HG03103 (cell line): ENCODE measurements at regions not wholly inside any gene's neighbourhood (a gene's known extent, or its start where the extent isn't known, plus 50 kb on each side); places are given as distances from the start of the nearest gene placed in this dataset.
"Not testable (repeated sequence)": the region's sequence is repeated elsewhere in the genome, so short reads cannot be mapped to it uniquely, and the experiment has no call there.

ENCODE experiments used
- ATAC-seq: cut with Tn5 transposase; IDR thresholded peaks from one replicate; pipeline ENCODE4 v1.9.1; 2021; ENCODE audit warnings: low read depth; ENCODE audit not compliant: unreplicated experiment

- not testable (repeated sequence) for ATAC-seq
Observed at GRCh38 chr5:17755406-17755805, 121.1 kb downstream of the TAF11L14 start.

- no peak for ATAC-seq
Observed at GRCh38 chr5:17761326-17761725, 127.1 kb downstream of the TAF11L14 start.

- ATAC-seq, result no peak
Observed at GRCh38 chr5:17763301-17763700, 129.0 kb downstream of the TAF11L14 start.

- ATAC-seq, result no peak
Observed at GRCh38 chr5:17766031-17766430, 131.8 kb downstream of the TAF11L14 start.

DNA sequence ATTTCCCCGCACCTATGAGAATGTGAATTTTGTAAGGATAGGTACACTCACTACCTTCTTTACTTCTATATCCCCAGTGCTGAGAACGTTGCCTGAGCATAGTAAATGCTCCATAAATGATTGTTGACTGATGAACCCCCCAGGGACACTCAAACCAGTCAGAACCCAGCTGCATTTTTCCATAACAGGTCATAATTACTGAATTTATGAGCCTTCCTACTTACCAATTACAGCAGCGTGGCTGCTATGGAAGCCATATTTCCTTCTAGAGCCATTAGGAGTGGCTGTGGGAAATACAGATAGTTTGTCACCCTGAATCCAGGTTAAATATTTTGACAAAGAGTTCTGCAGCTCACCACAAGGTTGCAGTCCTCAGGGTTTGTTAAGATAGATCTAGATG is 135.0 kb downstream of the TAF11L14 start:
- ATAC-seq, result no peak

DNA sequence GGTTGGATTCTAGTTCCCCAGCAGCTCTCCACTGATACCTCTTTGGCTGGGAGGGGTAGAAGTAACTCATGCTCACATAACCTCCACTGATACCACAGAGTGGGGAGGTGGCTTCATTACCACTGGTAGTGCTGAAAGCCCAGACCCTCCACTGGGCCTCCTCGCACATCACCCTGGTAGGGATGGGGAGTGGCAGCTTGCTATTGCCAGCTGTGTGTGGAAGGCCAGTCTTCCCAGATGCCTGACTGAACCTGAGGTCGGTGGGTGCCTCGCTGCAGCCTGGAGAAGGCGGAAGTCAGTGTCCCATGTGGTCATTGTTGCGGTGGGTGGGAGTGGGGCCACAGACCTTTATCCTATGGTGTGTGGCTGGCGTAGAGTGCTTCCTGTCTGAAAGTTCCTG is 138.0 kb downstream of the TAF11L14 start:
- ATAC-seq, result no peak

DNA sequence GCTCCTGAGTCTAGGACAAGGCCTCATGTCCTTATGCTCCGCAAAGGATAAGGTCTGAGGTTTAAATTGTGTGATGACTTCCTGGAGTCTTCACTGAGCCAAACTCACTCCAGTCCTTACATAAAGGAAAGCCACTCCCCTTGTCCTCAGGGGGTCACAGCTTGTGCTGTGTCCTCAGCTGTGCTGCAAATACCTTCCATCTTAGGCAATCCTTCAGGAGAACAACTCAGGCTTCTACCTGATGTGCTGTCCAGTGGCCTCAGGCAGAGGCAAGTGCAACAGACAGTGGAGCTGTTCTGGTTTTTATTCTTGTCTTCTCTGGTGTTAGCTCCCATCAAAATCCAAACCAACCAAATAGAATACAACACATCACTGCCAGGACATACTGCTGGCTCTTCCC is 151.5 kb downstream of the TAF11L14 start:
- ATAC-seq, result no peak

GRCh38 chr5:17788351-17788750 is 154.1 kb downstream of the TAF11L14 start:
- no peak for ATAC-seq

DNA sequence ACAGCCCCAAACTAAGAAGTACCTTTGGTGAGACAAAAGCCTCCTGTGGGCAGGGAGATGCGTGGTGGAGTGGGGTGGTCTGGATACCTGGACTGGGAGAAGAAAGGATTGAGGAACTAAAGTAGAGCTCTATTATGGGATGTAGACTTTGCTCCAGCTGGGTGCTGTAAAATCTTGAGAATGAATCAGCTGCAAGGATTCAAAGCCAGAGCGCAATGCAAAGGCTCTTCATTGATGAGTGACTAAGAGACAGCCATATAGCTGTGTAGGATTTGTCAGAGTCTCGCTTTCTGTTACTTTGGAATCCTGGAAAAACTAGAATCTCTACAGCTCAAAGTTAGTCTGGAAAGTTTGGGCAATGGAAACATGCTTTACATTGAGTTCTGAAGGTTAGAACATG is 159.9 kb downstream of the TAF11L14 start:
- no peak for ATAC-seq

- no peak for ATAC-seq
Observed at GRCh38 chr5:17794815-17795214, 160.6 kb downstream of the TAF11L14 start.

GRCh38 chr5:17796142-17796541 is 161.9 kb downstream of the TAF11L14 start:
- ATAC-seq, result no peak

GRCh38 chr5:17796757-17797396 is 162.6 kb downstream of the TAF11L14 start:
- no peak for ATAC-seq

- ATAC-seq, result no peak
Observed at GRCh38 chr5:17799521-17799920, 165.3 kb downstream of the TAF11L14 start.

DNA sequence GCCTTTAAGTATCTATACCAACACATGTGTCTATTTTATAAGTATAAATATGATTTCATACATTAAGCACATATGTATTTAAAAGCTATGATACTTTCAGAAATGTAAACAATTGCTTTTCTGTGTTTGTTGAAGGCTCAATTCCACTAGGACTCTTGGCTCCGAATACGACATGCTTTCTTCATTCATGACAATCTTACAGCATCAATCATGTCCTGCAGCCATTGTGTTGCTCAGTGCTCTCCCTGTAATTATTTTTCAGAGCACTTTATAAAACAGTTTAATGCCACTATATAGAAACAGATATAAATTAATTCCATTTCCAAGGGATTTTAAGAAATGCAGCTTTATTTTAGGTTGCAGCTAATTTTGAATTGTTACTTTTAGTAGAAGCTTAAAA is 167.3 kb downstream of the TAF11L14 start:
- ATAC-seq, result no peak

- no peak for ATAC-seq
Observed at GRCh38 chr5:17802256-17802655, 168.0 kb downstream of the TAF11L14 start.

DNA sequence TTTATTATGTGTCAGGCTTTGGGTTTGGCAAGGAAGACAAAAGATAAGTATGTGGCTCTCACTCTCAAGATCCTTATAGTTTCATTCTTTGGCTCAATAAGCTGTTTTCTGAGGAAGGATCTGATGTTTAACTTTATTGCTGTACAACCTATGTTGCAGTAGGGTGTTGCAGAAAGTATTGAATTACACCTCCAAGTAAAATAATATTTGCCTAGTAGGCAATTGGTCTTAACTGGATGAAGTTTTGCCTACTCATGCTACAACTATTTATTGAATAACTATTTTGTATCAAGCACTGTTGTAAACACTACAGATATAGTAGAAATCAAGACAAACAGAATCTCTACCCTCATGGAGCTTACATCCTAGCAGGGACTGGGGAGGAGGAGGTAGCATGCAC is 169.7 kb downstream of the TAF11L14 start:
- ATAC-seq, result no peak

DNA sequence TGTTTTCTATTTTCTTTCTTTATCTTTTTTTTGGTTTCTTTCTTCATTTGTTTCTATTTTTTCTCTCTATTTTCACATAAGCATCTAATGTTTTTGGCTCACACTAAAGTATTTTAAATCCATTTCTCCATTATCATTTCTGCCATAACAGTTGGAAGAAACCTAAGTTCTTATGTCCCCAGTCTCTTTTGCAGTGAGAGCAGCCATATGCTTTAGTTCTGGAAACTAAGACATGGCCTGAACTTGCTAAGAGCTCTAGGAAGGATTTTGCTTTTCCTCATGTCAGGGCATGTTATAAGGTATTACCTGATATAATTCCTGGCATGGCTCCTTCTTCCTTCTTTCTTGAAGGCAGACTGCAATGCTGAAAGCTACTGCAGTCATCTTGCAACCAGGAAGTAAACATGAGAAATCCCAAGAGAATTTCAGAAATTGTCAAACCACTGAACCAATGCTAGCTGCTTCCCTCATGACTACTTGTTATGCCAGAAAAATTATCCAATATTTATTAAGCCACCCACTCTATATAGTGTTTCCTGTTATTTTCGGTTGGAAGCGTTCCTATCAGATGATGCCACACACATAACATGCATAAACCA is 171.1 kb downstream of the TAF11L14 start:
- ATAC-seq, result no peak

GRCh38 chr5:17806818-17807468 is 172.7 kb downstream of the TAF11L14 start:
- ATAC-seq, result no peak

DNA sequence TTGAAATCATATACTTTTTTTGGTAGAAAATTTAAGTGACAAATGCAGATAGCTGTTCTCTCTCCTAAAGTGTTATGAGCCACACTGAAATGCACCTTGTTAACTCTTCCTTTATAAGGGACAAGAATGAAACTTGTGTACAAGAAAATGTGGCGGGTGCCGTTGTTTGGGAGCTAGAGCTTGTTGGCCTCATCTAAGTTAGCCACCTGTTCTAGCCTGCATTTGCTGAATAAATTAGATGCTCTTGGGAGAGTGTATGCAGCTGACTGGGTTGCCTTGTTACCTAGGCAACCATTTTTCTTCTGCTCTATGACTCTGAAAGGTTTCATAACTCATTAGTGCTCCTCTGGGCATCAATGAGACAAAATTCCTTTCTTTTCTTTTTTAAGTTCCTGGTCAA is 174.3 kb downstream of the TAF11L14 start:
- no peak for ATAC-seq

GRCh38 chr5:17810734-17811133 is 176.5 kb downstream of the TAF11L14 start:
- no peak for ATAC-seq

GRCh38 chr5:17813214-17813613 is 179.0 kb downstream of the TAF11L14 start:
- no peak for ATAC-seq

GRCh38 chr5:17816505-17816904 is 182.2 kb downstream of the TAF11L14 start:
- ATAC-seq, result no peak
